ENCODE measurements at regions not wholly inside any gene's neighbourhood (a gene's known extent, or its start where the extent isn't known, plus 50 kb on each side); places are given as distances from the start of the nearest gene placed in this dataset.

DNA sequence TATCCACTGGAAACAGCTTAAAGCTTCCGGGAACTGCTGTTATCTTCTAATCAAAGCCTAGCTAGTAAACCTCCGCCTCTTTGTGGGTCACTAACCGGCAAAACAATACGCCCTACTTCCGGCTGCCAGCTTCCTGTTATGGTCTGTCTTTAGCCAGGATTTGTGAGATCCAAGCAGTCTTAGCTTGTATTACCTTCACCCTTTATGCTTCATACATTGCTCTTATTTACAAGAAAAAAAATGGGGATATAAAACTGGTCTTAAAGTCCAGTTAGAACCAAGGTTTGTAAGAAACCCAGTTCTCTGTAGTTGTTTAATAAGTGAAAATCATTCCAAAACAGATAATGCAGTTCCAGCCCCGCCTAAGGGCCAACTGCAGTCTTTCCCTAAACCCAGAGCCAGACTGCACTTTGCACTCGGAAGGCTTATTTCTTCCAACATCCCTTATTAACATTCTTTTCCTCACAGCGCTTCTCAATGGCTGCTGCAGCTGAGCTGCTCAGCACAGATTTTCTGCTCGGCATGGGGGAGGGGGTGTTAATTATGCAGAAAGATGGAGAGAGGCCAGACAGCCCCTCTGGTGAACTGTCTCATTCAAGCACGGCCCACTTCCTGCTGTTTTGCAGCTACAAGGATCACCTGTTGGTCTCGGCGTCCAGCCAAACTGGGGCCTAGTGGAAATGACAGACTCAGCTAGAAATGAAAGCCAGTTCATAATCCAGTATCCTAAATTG, 368.4 kb downstream of the KLF12 start:
- H3K36me3 Mint-ChIP-seq (ENCODE audit: low read depth) = no peaks in the 10 kb centered on the region
- intact Hi-C loops (cut with micrococcal nuclease) = no loop called here

DNA sequence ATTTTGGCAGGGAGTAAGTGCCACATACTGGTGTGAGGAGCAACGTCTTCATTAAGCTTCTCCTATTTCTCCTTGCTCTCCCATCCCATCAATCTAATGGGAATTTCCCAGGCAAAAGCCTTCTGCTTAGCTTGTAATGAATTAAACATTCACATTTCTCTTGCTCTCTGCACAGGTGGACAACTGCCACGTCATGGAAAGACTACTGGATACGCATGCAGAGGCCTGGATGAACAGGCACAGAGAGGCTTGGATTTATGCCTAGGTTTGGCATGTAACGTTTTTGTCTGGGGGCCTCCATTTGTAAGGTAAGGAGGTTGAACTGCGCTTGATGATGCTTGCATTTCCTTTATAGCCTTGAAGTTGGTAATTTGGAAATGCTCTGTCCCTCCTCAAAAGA, 374.8 kb downstream of the KLF12 start:
- intact Hi-C loops (cut with micrococcal nuclease) = no loop called here
- peaks cover 5% of the 10 kb centered on the region for H3K4me1 Mint-ChIP-seq (ENCODE audit: low read depth)
- H3K9me3 Mint-ChIP-seq = no peaks in the 10 kb centered on the region
- no peaks in the 10 kb centered on the region for H3K27me3 Mint-ChIP-seq
- no peak overlapping the region for H3K4me3 Mint-ChIP-seq
- no peak overlapping the region for H3K27ac Mint-ChIP-seq
- no peaks in the 10 kb centered on the region for H3K36me3 Mint-ChIP-seq (ENCODE audit: low read depth)

More for the DNA sequence above, 368.4 kb downstream of the KLF12 start:
- H3K27ac Mint-ChIP-seq = no peak overlapping the region
- no peaks in the 10 kb centered on the region for H3K27me3 Mint-ChIP-seq
- no peak overlapping the region for H3K4me3 Mint-ChIP-seq
- no peaks in the 10 kb centered on the region for H3K9me3 Mint-ChIP-seq
- peaks cover 19% of the 10 kb centered on the region for H3K4me1 Mint-ChIP-seq (ENCODE audit: low read depth)

DNA sequence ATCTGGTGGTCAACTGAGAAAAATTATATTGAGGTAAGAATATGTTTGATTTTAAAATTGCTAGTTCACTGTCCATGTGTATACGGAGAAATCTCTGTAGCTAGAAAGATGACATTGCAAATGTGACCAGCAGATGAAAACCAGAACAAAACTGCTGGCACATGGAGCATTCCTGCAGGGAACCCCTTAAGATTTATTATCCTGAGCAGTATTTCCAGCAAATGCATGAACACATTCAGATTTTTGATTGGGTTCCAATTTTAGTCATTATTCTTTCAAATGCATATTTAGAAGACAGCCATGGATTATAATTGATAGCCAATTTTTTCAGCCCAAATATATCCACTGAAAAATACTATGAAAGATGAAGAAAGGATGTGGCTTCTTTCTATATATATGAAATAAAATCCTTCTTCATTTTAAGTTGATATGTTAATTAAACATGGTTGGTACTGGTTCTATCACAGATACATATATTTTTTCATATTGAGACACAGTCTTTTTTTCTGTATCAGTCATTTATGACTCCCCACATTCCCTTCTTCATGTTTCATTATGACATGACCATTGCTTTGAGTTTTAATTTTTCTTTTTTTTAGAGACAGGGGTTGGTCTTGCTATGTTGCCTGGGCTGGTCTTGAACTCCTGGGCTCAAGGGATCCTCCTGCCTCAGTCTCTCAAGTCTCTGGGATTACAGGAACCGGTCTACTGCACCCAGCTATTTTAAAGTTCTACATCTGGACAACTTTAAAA, 376.5 kb downstream of the KLF12 start:
- Mint-ChIP-seq H3K36me3 (ENCODE audit: low read depth) (no peaks in the 10 kb centered on the region), H3K4me3 (no peak overlapping the region), H3K9me3 (no peaks in the 10 kb centered on the region), H3K27me3 (no peaks in the 10 kb centered on the region), H3K4me1 (ENCODE audit: low read depth) (peaks cover 5% of the 10 kb centered on the region), H3K27ac (no peak overlapping the region)
- intact Hi-C loops (cut with micrococcal nuclease) = no loop called here

DNA sequence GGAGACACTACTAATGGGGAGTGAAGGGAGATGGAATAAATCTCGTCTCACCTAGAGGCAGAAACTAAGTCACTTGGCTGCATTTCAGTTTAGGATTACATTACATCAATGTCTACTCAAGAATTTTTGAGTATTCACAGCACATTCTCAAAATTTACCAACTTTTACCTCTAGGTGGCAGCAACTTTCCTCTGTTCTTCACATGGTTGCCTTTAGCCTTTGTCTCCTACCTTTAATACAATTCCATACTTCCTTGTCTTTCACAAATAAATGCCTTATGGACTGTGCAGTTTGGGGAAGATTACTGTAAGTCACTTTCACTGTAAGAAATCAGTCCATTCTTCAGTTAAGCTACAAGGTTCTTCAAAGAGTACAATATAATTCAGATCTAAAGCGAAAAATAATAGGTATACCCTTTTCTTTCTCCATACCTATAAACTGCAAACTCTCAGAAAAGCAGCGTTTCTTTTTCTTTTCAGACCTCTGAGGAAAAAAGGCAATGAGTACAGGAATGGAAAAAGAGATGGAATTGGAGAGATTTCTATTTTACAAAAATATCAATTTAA, 379.4 kb downstream of the KLF12 start:
- Mint-ChIP-seq H3K36me3 (ENCODE audit: low read depth) (no peaks in the 10 kb centered on the region), H3K4me1 (ENCODE audit: low read depth) (no peaks in the 10 kb centered on the region), H3K27ac (no peak overlapping the region), H3K27me3 (no peaks in the 10 kb centered on the region), H3K4me3 (no peak overlapping the region), H3K9me3 (no peaks in the 10 kb centered on the region)
- intact Hi-C loops (cut with micrococcal nuclease) = loop anchor here (1.0 kb wide), 1 partner anchor 1464 kb away; no protein-coding TSS in a partner anchor

DNA sequence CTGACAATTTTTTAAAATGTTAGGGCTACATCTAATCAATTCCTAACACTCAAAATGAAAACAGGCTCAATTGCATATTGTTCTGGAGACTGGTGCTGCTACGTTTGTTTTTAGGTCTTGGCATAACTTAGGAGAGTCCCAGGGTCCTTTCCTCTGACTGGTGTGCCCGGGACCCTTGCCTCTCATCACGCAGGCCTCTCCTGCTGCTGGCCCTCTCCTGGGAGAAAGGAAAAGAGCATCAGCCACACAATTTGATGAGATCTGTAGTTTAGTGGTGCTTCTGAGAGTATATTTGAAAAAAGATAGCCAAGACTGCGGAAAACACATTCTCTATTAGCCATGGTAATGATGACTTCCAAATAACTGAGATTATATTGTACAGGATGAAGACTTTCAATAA, 380.0 kb downstream of the KLF12 start:
- no peaks in the 10 kb centered on the region for H3K4me1 Mint-ChIP-seq (ENCODE audit: low read depth)
- H3K9me3 Mint-ChIP-seq = no peaks in the 10 kb centered on the region
- H3K27me3 Mint-ChIP-seq = no peaks in the 10 kb centered on the region
- H3K4me3 Mint-ChIP-seq = no peak overlapping the region
- intact Hi-C loops (cut with micrococcal nuclease) = loop anchor here (1.0 kb wide), 1 partner anchor 1465 kb away; no protein-coding TSS in a partner anchor
- no peaks in the 10 kb centered on the region for H3K36me3 Mint-ChIP-seq (ENCODE audit: low read depth)
- no peak overlapping the region for H3K27ac Mint-ChIP-seq

DNA sequence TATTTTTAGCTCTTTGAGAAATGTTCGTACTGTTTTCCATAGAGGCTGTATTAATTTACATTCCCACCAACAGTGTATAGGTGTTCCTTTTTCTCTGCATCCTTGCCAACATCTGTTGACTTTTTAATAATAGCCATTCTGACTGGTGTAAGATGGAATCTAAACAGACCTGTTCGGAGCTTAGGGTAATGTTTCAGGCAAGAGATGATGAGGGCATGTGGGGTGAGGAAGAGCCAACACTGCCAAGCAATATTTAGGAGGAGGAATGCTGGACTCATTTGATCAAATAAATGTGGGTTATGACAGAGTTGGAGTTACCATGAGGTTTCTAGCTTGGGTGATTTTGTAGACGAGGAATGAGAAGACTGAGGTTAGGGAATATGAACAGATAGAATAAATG, 382.9 kb downstream of the KLF12 start:
- intact Hi-C loops (cut with micrococcal nuclease) = no loop called here
- no peak overlapping the region for H3K4me3 Mint-ChIP-seq
- no peaks in the 10 kb centered on the region for H3K27me3 Mint-ChIP-seq
- H3K27ac Mint-ChIP-seq = no peak overlapping the region
- H3K4me1 Mint-ChIP-seq (ENCODE audit: low read depth) = no peaks in the 10 kb centered on the region
- H3K36me3 Mint-ChIP-seq (ENCODE audit: low read depth) = no peaks in the 10 kb centered on the region
- H3K9me3 Mint-ChIP-seq = no peaks in the 10 kb centered on the region

DNA sequence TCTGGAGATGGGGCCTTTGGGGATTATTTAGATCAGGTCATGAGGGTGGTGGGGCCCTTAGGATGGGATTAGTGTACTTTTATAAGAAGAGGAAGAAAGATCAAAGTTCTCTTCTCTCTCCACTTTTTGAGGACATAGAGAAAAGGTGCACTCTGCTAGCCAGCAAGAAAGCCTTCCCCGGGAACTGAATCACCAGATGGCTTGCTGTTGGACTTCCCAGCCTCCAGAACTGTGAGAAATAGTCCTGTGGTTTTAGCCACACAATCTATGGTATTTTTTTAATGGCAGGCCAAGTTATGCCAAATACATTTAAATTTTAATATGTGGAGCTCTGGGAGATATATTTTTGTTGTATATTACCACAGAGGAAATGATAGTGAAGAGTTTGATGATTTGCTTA, 385.8 kb downstream of the KLF12 start:
- H3K4me1 Mint-ChIP-seq (ENCODE audit: low read depth) = no peaks in the 10 kb centered on the region
- no peaks in the 10 kb centered on the region for H3K9me3 Mint-ChIP-seq
- no peaks in the 10 kb centered on the region for H3K36me3 Mint-ChIP-seq (ENCODE audit: low read depth)
- intact Hi-C loops (cut with micrococcal nuclease) = no loop called here
- H3K27me3 Mint-ChIP-seq = no peaks in the 10 kb centered on the region
- no peak overlapping the region for H3K27ac Mint-ChIP-seq
- H3K4me3 Mint-ChIP-seq = no peak overlapping the region

DNA sequence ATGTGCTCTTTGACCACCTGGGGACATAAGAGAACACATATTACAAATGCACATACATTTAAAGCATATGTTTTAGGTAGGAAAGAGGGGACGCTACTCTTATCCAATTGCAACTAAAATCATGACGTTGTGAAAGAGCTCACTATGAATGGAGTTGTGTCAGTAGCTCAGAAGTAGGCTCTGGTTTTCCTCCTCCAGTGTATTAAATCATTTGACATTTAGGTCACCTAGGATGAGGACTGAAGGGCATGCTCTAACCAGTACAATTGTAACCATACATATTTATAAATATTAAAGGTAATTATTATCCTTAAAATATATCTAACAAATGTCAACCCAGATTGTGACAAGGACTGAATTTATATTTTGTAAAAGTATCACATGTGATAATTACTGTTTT, 389.0 kb downstream of the KLF12 start:
- H3K4me3 Mint-ChIP-seq = no peak overlapping the region
- no peaks in the 10 kb centered on the region for H3K27me3 Mint-ChIP-seq
- intact Hi-C loops (cut with micrococcal nuclease) = no loop called here
- H3K9me3 Mint-ChIP-seq = no peaks in the 10 kb centered on the region
- H3K27ac Mint-ChIP-seq = no peak overlapping the region
- no peaks in the 10 kb centered on the region for H3K36me3 Mint-ChIP-seq (ENCODE audit: low read depth)
- no peaks in the 10 kb centered on the region for H3K4me1 Mint-ChIP-seq (ENCODE audit: low read depth)

DNA sequence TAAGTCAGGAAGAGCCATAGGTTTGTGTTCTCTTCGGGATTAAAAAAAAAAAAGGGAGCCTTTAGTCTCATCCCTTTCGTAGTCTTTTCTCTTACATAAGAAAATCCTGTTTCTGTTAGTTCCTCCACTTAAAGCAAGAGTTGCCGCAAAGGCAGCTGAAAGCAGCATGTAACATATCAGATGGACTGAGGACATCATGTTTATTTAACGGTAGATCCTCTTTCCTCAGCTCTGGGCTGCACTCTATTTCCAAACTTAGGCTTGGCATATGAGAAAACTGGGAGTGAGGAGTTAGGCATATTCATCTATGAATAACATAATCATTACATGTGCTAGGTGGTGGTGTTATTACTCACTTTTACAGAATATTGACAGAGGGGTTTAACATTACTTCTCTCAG, 391.2 kb downstream of the KLF12 start:
- Mint-ChIP-seq H3K27ac (no peak overlapping the region), H3K4me3 (no peak overlapping the region), H3K9me3 (no peaks in the 10 kb centered on the region), H3K27me3 (no peaks in the 10 kb centered on the region), H3K36me3 (ENCODE audit: low read depth) (no peaks in the 10 kb centered on the region), H3K4me1 (ENCODE audit: low read depth) (no peaks in the 10 kb centered on the region)
- intact Hi-C loops (cut with micrococcal nuclease) = no loop called here

DNA sequence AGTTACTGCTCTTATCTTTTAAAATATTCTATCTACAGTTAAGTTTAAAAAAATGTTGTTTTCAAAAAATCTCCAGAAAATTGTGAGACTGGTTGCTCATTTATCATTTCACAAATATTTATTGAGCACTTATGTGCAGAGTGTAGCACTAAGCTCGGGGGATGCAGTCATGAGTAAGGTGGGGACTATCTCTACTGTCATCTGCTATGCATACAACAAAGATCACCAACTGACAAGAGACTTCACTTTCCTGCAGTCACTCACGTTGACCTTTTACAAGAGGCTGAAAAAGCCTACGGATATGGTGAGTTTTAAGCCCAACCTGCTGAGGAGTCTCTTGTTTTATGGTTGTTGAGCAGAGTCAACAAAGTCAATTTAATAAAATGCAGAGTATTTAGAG, 392.5 kb downstream of the KLF12 start:
- no peak overlapping the region for H3K4me3 Mint-ChIP-seq
- H3K9me3 Mint-ChIP-seq = no peaks in the 10 kb centered on the region
- H3K36me3 Mint-ChIP-seq (ENCODE audit: low read depth) = no peaks in the 10 kb centered on the region
- intact Hi-C loops (cut with micrococcal nuclease) = no loop called here
- H3K27me3 Mint-ChIP-seq = no peaks in the 10 kb centered on the region
- no peaks in the 10 kb centered on the region for H3K4me1 Mint-ChIP-seq (ENCODE audit: low read depth)
- no peak overlapping the region for H3K27ac Mint-ChIP-seq

DNA sequence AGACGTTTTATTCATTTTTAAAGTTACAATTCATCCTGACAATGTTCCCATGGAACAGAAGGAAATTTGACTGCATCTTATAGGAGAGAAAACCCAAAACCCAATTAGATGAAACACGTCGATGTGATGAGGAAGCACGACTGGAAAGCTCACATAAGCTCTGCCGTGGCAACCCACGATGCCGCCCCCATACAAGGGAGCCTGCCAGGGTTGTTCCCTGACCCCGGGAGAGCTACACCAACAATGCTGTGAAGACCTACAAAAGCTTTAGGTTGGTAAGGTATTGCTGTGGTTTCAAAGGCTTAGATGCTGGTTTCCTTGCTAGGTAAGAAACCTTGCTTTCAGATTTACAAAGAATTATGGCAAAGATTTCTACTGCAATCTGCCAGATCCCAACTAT, 393.1 kb downstream of the KLF12 start:
- no peaks in the 10 kb centered on the region for H3K27me3 Mint-ChIP-seq
- H3K4me1 Mint-ChIP-seq (ENCODE audit: low read depth) = no peaks in the 10 kb centered on the region
- intact Hi-C loops (cut with micrococcal nuclease) = no loop called here

DNA sequence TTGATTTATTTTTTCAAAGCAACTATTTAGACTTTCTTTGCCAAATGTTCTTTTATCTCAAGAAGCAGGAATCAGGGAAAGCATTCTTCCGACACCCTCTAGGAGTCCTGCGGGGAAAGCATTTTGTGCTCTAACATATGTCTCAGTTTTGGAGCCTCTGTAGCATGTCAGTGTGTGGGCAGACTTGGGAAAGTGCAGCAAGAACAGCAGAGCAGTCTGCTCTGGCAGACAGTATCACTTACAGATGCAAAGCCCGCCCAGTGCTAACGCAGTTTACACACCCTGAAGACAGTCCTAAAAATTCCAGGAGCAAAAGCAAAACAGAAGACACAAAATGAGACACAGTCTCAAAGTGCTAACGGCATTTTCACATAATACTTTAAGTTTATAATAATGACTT, 393.5 kb downstream of the KLF12 start:
- Mint-ChIP-seq H3K9me3 (no peaks in the 10 kb centered on the region), H3K27ac (no peak overlapping the region), H3K27me3 (no peaks in the 10 kb centered on the region), H3K4me3 (no peak overlapping the region), H3K4me1 (ENCODE audit: low read depth) (no peaks in the 10 kb centered on the region), H3K36me3 (ENCODE audit: low read depth) (no peaks in the 10 kb centered on the region)
- intact Hi-C loops (cut with micrococcal nuclease) = no loop called here

More for the DNA sequence above, 393.1 kb downstream of the KLF12 start:
- H3K27ac Mint-ChIP-seq = no peak overlapping the region
- no peak overlapping the region for H3K4me3 Mint-ChIP-seq
- no peaks in the 10 kb centered on the region for H3K9me3 Mint-ChIP-seq
- H3K36me3 Mint-ChIP-seq (ENCODE audit: low read depth) = no peaks in the 10 kb centered on the region

DNA sequence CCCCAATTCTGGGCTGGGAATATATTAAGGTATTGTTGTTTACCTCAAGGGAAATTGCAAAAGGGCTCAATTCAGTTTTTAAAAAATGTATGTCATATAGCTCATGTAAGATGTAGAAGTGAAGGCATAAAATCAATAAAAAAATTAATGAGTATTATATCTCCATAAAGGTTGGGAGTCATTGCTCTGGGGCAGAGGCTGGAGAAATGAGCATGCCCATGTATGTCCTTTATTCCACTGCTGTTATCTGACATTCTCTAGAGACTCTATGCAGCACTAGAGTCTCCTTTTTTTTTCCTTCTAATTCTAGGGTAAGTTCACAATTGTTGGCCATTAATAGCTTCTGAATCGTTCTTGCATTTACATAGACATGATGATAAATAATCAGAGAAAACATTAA, 394.8 kb downstream of the KLF12 start:
- no peaks in the 10 kb centered on the region for H3K9me3 Mint-ChIP-seq
- H3K4me3 Mint-ChIP-seq = no peak overlapping the region
- no peaks in the 10 kb centered on the region for H3K27me3 Mint-ChIP-seq
- H3K4me1 Mint-ChIP-seq (ENCODE audit: low read depth) = no peaks in the 10 kb centered on the region
- H3K27ac Mint-ChIP-seq = no peak overlapping the region
- no peaks in the 10 kb centered on the region for H3K36me3 Mint-ChIP-seq (ENCODE audit: low read depth)
- intact Hi-C loops (cut with micrococcal nuclease) = no loop called here

DNA sequence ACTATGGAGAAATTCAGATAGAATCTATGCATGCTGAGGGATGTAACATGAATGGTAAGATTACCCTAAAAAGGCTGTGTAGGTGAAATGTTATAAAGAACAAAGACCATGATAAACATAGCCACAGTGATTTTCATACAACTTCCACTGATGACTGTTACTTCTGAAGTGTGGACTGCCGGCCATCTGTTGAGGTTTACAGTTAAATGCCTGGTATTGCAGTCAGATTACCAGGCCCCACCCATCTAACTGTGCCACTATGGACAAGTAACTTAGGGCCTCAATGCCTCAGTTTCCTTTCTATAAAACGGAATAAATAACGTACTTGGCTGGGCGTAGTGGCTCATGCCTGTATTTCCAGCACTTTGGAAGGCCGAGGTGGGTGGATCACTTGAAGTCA, 395.6 kb downstream of the KLF12 start:
- no peaks in the 10 kb centered on the region for H3K4me1 Mint-ChIP-seq (ENCODE audit: low read depth)
- intact Hi-C loops (cut with micrococcal nuclease) = no loop called here
- H3K27me3 Mint-ChIP-seq = no peaks in the 10 kb centered on the region
- H3K36me3 Mint-ChIP-seq (ENCODE audit: low read depth) = no peaks in the 10 kb centered on the region
- H3K27ac Mint-ChIP-seq = no peak overlapping the region
- no peak overlapping the region for H3K4me3 Mint-ChIP-seq
- no peaks in the 10 kb centered on the region for H3K9me3 Mint-ChIP-seq

Data from dendritic cell treated with granulocyte-macrophage colony-stimulating factor and Interleukin-4, amounts not matched to agents 40 ng/mL and 50 ng/mL, for 4 days (primary cell).